Fibroblast of skin of abdomen (primary cell): ENCODE measurements at regions not wholly inside any gene's neighbourhood (a gene's known extent, or its start where the extent isn't known, plus 50 kb on each side); places are given as distances from the start of the nearest gene placed in this dataset.
"Not testable (repeated sequence)": the region's sequence is repeated elsewhere in the genome, so short reads cannot be mapped to it uniquely, and the experiment has no call there.

Experiments
- DNase-seq: peaks from one replicate; pipeline ENCODE4 v3.0.0-alpha.2; 2013

DNA sequence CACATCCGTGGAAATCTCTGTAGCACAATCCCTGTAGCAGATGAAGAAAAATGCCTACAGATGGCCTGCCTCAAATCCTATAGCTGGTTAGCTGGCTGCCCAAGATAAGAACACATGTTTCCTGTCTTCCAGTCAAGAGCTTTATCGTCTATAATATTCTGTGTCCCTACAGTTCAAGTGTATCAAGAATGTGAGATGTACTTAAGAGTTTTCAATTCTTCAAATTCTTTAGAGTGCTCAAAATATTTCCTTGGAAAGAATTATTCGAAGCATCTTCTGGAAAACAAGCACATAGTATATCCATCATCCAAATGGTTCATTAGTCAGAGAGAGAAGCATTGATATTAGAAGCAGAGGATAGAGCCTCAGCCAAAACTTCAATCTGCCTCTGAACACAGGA lies 239.8 kb downstream of the COG6 start:
- DNase-seq = peak; percentile 84

GRCh38 chr13:39897636-39898035 lies 242.2 kb downstream of the COG6 start:
- no peak for DNase-seq

DNA sequence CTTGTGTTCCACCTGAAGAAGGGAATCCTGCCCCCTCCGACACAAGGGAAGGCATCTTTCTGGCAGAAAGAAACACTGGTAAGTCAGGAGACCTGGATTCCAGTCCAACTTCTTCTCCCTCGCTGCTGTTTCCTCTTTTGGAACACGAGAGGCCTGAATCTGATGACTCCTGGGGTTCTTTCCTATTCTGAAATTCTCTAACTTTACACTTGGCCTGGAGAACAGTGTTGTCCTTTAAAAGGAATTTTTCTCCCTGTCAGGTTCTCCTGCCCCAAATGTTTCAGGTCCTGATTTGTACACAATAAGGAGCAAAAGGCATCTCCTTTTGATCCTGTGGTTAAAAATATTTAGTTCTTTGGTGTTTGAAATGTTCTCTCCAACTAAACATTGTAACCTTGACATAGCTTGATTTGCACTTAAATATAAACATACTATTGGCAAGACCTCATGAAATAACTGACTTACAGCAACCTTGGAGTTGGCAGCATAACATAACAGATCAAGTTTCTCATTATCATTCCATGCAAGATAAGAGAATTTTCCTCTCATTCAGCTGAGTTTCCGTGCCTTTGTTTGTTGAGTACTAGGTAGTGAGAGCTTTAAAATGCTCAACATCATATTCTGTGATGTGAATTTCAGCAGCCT lies 244.8 kb downstream of the COG6 start:
- DNase-seq = peak; percentile 9

GRCh38 chr13:39904959-39905358 lies 249.5 kb downstream of the COG6 start:
- DNase-seq = no peak

- no peak for DNase-seq
Measured at GRCh38 chr13:39909634-39910033, 254.2 kb downstream of the COG6 start.

DNA sequence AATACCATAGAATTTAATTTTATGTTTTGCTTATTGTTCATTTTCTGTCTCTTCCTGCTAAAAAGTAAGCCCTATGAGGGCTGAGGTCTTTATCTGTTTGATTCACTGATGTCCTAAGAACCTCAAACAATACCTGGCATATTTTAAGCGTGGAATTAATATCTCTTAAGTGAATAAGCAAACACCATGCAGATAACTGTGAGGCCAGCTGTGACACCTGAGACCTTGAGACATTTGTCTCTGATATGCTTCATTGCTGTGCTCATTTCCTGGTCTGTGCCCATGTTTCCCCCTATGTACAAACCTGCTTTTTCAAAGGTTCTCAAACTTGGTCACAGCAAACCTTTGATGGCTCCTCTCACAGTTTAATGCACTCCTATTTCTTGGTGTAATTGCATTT lies 254.6 kb downstream of the COG6 start:
- DNase-seq = no peak

- peak; percentile 61 for DNase-seq
Measured at GRCh38 chr13:39910833-39911232, 255.4 kb downstream of the COG6 start.

DNA sequence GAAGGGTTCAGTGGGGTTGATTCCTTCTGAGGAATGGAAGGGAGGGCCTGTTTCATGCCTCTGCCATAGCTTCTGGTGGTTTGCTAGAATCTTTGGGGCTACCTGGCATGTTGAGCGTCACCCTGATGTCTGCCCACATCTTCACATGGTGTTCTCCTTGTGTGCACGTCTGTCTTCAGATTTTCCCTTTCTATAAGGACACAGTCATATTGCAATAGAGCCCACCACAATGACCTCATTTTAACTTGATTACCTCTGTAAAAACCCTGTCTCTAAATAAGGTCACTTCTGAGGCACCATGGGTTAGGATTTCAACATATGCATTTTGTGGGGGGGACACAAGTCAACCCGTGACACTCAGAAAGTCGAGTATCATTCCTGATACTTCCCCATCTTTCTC lies 257.9 kb downstream of the COG6 start:
- DNase-seq = no peak

GRCh38 chr13:39913928-39914327 lies 258.5 kb downstream of the COG6 start:
- DNase-seq = peak; percentile 9

GRCh38 chr13:39915418-39915817 lies 260.0 kb downstream of the COG6 start:
- no peak for DNase-seq

DNA sequence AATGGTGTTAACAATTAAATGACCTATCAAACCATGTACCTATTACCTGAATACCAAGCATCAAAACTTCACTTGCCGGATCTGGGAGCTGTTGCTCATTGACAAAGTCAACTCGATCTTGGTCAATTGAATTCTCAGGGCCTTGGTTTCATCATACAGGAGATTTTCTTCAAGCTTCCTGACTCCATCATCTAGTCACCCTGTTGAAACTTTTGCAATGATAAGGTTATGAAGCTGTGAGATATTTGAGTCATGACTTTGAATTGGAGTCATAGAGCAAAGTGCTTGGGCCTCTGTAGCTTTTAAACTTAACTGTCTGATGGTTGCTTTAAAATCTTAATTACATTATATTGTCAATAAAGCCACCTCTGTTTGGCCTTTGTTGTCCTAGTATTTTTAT lies 260.9 kb downstream of the COG6 start:
- DNase-seq = no peak

DNA sequence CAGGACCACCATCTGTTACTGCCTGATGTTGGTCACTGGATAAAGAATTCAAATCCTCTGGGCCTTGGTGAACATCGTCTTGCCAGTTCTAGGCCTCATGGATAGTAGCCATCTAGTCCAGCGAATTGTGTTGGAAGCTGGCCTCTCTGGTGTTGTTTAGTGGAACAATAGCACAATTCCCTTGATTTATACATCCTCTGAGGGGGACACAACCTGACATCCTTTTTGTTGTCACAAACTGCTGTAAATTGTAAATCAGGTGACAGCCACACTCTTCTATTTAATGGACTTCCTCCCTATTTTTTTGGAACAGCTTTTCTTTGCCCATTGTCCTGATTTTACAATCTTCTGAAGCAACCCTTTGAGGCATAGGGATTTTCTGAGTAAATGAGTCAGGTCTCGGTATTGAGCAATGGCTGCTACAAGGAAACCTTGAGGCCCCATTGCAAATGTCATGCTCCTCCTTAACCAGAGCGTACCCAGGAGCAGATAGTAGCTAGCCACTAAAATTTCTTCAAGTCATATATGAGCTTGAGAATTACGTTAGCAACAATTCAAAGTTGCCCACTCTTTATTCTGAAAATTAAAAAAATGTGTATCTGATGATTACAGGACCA lies 263.3 kb downstream of the COG6 start:
- no peak for DNase-seq

DNA sequence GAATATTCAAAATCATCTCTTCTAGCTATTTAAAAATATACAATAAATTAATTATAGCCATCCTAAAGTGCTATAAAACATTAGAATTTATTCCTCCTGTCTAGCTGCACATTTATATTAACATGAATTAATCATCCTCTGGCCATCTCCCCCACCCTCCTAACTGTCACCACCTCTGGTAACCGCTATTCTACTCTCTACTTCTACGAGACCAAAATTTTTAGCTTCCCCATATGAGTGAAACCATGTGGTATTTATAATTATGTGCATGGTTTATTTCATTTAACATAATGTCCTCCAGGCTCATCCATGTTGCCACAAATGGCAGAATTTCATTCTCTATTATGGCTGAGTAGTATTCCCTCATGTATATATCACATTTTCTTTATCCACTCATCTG lies 265.2 kb downstream of the COG6 start:
- DNase-seq = no peak

GRCh38 chr13:39926345-39926744 lies 270.9 kb downstream of the COG6 start:
- DNase-seq = no peak

- DNase-seq = no peak
Measured at GRCh38 chr13:39928261-39928660, 272.8 kb downstream of the COG6 start.

DNA sequence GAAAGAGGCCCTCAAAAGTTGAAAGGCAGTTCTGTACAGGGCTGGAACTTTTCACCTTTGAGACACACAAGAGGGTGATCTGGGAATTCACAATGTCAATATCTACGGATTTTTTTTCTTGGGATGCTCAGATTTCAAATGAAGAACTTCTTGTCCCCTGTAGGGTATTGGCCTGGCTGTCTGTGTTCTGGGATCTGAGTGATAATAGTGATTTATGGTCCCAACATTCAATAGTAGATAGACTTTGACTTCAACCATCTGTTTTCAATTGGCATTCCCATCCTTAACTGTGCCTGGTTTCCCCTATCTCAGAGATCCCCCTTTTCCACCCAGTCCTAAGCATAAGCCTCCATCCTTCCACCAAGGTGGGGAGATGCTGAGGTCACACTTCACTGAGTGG lies 274.1 kb downstream of the COG6 start:
- no peak for DNase-seq

DNA sequence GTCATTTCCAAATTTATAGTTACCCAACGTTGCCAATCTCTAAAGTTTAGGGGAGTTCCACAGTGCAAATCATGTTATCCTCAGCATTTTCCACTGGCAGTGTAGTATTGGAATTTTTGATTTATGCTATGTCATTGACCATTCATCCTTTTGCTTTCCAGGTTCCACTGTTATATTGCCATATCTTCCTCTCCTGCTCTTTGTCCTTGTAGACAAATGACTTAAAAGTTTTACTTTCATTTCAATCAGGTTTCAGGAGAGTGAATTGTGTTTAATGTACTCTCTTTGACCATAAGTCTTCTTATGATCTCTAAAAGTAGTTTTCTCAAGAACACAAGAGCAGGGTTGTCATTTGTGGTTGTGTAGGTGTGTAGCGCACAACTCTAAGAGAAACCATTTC lies 274.6 kb downstream of the COG6 start:
- no peak for DNase-seq

GRCh38 chr13:39930544-39931444 lies 275.3 kb downstream of the COG6 start:
- DNase-seq = no peak

- DNase-seq = no peak
Measured at GRCh38 chr13:39931505-39931904, 276.0 kb downstream of the COG6 start.

DNA sequence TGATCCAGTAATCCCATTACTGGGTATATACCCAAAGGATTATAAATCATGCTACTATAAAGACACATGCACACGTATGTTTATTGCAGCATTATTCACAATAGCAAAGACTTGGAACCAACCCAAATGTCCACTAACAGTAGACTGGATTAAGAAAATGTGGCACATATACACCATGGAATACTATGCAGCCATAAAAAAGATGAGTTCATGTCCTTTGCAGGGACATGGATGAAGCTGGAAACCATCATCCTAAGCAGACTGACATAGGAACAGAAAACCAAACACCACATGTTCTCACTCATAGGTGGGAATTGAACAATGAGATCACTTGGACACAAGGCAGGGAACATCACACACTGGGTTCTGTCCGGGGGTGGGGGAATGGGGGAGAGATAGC lies 277.1 kb downstream of the COG6 start:
- DNase-seq = not testable (repeated sequence)

- DNase-seq = no peak
Measured at GRCh38 chr13:39935155-39935554, 279.7 kb downstream of the COG6 start.

GRCh38 chr13:39938596-39938995 lies 283.1 kb downstream of the COG6 start:
- peak; percentile 69 for DNase-seq

GRCh38 chr13:39941236-39941635 lies 285.8 kb downstream of the COG6 start:
- DNase-seq = no peak
